Astrocyte (in vitro differentiated cells and primary cell): ENCODE measurements at regions not wholly inside any gene's neighbourhood (a gene's known extent, or its start where the extent isn't known, plus 50 kb on each side); places are given as distances from the start of the nearest gene placed in this dataset.

Experiments used
- EZH2 ChIP-seq: IDR thresholded peaks from 2 replicates; pipeline ENCODE4 v1.6.1; 2012; ENCODE audit warnings: mild to moderate bottlenecking, low read length, inconsistent platforms; ENCODE audit not compliant: insufficient read depth
- TF ChIP-seq, protein P1 (sequence below): IDR thresholded peaks from 2 replicates; pipeline ENCODE4 v1.5.1; 2011; ENCODE audit warnings: low read depth, mild to moderate bottlenecking, inconsistent platforms, low read length, moderate library complexity; ENCODE audit not compliant: insufficient read depth

GRCh38 chr3:178948546-178948945, 123.1 kb downstream of the ZMAT3 start:
- TF ChIP-seq, protein P1, sequence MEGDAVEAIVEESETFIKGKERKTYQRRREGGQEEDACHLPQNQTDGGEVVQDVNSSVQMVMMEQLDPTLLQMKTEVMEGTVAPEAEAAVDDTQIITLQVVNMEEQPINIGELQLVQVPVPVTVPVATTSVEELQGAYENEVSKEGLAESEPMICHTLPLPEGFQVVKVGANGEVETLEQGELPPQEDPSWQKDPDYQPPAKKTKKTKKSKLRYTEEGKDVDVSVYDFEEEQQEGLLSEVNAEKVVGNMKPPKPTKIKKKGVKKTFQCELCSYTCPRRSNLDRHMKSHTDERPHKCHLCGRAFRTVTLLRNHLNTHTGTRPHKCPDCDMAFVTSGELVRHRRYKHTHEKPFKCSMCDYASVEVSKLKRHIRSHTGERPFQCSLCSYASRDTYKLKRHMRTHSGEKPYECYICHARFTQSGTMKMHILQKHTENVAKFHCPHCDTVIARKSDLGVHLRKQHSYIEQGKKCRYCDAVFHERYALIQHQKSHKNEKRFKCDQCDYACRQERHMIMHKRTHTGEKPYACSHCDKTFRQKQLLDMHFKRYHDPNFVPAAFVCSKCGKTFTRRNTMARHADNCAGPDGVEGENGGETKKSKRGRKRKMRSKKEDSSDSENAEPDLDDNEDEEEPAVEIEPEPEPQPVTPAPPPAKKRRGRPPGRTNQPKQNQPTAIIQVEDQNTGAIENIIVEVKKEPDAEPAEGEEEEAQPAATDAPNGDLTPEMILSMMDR = no peak
- TF ChIP-seq EZH2 = no peak
